Loucy (cell line): ENCODE measurements at regions not wholly inside any gene's neighbourhood (a gene's known extent, or its start where the extent isn't known, plus 50 kb on each side); places are given as distances from the start of the nearest gene placed in this dataset.
"Not testable (repeated sequence)": the region's sequence is repeated elsewhere in the genome, so short reads cannot be mapped to it uniquely, and the experiment has no call there.

Experiments used
- H2AFZ ChIP-seq: fragments of 200-600 bp; sonication (generic); 2 replicates; pipeline ENCODE4 v1.6.0; 2016; ENCODE audit warnings: antibody characterized with exemption, mild to moderate bottlenecking, low read length, moderate library complexity
- H3F3A ChIP-seq: fragments of 200-600 bp; 2 replicates; pipeline ENCODE4 v1.6.0; 2016; ENCODE audit warnings: antibody characterized with exemption, low read depth, mild to moderate bottlenecking
- H3K27me3 ChIP-seq: fragments of 200-600 bp; sonication (generic); 2 replicates; pipeline ENCODE4 v1.6.1; 2014; ENCODE audit warnings: low read length, mild to moderate bottlenecking; ENCODE audit not compliant: insufficient read depth, poor library complexity, severe bottlenecking
- H3K36me3 ChIP-seq: fragments of 200-600 bp; sonication (generic); 2 replicates; pipeline ENCODE4 v1.6.1; 2016; ENCODE audit warnings: low read length; ENCODE audit not compliant: insufficient read depth
- H3K4me1 ChIP-seq: fragments of 200-600 bp; sonication (generic); 2 replicates; pipeline ENCODE4 v1.5.1; 2014; ENCODE audit warnings: low read length, mild to moderate bottlenecking; ENCODE audit not compliant: insufficient read depth, poor library complexity, severe bottlenecking
- H3K4me2 ChIP-seq: fragments of 200-600 bp; sonication (generic); 2 replicates; pipeline ENCODE4 v1.6.0; 2014; ENCODE audit warnings: antibody characterized with exemption, low read length, low read depth, mild to moderate bottlenecking; ENCODE audit not compliant: poor library complexity, severe bottlenecking
- H3K4me3 ChIP-seq: fragments of 200-600 bp; sonication (generic); 2 replicates; pipeline ENCODE4 v1.5.1; 2014; ENCODE audit warnings: low read length, mild to moderate bottlenecking, mixed read lengths; ENCODE audit not compliant: poor library complexity, severe bottlenecking
- H3K79me2 ChIP-seq: fragments of 200-600 bp; sonication (generic); 2 replicates; pipeline ENCODE4 v1.6.1; 2014; ENCODE audit warnings: low read length; ENCODE audit not compliant: insufficient read depth
- H3K9ac ChIP-seq: fragments of 200-600 bp; sonication (generic); 2 replicates; pipeline ENCODE4 v1.6.0; 2014; ENCODE audit warnings: mild to moderate bottlenecking, low read depth, low read length, moderate library complexity; ENCODE audit not compliant: poor library complexity, severe bottlenecking
- H3K9me2 ChIP-seq: fragments of 200-600 bp; sonication (generic); replicated peaks from 2 replicates; pipeline ENCODE4 v1.6.1; 2016; ENCODE audit warnings: low read depth, low read length, mixed read lengths
- H3K9me3 ChIP-seq: fragments of 200-600 bp; sonication (generic); 2 replicates; pipeline ENCODE4 v1.6.1; 2014; ENCODE audit warnings: mild to moderate bottlenecking, antibody characterized with exemption, low read length, low read depth; ENCODE audit not compliant: insufficient read depth
- H4K20me1 ChIP-seq: fragments of 200-600 bp; sonication (generic); 2 replicates; pipeline ENCODE4 v1.6.0; 2014; ENCODE audit warnings: antibody characterized with exemption, low read length, mild to moderate bottlenecking; ENCODE audit not compliant: insufficient read depth, poor library complexity, severe bottlenecking
- EZH2phosphoT487 ChIP-seq: fragments of 200-600 bp; IDR thresholded peaks from 2 replicates; pipeline ENCODE4 v1.6.1; 2018; ENCODE audit warnings: antibody characterized with exemption, mild to moderate bottlenecking, moderate library complexity, borderline replicate concordance
- TF ChIP-seq, protein P1 (sequence below): fragments of 200-600 bp; sonication (generic); conservative IDR thresholded peaks from 2 replicates; pipeline ENCODE4 v1.5.1; 2014; ENCODE audit warnings: mild to moderate bottlenecking, antibody characterized with exemption, low read length

DNA sequence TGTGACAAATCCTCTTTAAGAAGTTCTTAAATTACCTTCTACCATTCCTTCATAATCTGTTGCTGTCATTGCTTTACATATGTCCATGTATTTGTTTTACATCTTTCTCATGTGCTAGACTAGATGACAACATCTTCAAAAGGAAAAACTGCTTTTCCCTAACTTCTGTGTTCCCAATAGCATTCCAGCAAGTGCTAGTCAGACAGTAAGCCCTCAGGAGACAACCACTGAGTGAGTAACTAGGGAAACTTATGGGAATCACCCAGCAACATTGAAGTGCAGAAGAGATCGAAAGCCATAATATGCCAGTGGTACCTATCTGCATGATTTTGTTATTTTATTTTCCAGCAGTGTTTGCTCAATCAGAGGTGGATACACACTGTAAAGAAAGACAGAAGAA, 889.7 kb upstream of the API5 start:
- Histone ChIP-seq H4K20me1 (no peaks in the 10 kb centered on the region), H3K27me3 (no peaks in the 10 kb centered on the region), H3K4me1 (no peaks in the 10 kb centered on the region), H3K79me2 (no peaks in the 10 kb centered on the region), H3K4me3 (no peak overlapping the region), H3K4me2 (no peak overlapping the region), H3K36me3 (no peaks in the 10 kb centered on the region), H3K9ac (no peak overlapping the region), H3F3A (no peaks in the 10 kb centered on the region), H3K9me3 (no peaks in the 10 kb centered on the region), H3K9me2 (no peaks in the 10 kb centered on the region), H2AFZ (no peak overlapping the region)
- TF ChIP-seq, protein P1, sequence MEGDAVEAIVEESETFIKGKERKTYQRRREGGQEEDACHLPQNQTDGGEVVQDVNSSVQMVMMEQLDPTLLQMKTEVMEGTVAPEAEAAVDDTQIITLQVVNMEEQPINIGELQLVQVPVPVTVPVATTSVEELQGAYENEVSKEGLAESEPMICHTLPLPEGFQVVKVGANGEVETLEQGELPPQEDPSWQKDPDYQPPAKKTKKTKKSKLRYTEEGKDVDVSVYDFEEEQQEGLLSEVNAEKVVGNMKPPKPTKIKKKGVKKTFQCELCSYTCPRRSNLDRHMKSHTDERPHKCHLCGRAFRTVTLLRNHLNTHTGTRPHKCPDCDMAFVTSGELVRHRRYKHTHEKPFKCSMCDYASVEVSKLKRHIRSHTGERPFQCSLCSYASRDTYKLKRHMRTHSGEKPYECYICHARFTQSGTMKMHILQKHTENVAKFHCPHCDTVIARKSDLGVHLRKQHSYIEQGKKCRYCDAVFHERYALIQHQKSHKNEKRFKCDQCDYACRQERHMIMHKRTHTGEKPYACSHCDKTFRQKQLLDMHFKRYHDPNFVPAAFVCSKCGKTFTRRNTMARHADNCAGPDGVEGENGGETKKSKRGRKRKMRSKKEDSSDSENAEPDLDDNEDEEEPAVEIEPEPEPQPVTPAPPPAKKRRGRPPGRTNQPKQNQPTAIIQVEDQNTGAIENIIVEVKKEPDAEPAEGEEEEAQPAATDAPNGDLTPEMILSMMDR: no peak
- no peak for TF ChIP-seq EZH2phosphoT487

DNA sequence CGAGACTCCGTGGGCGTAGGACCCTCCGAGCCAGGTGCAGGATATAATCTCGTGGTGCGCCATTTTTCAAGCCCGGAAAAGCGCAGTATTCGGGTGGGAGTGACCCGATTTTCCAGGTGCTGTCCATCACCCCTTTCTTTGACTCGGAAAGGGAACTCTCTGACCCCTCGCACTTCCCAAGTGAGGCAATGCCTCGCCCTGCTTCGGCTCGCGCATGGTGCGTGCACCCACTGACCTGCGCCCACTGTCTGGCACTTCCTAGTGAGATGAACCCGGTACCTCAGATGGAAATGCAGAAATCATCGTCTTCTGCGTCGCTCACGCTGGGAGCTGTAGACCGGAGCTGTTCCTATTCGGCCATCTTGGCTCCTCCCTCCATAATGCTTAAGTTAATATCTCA, 876.9 kb upstream of the API5 start:
- not testable (repeated sequence) for H3F3A ChIP-seq

DNA sequence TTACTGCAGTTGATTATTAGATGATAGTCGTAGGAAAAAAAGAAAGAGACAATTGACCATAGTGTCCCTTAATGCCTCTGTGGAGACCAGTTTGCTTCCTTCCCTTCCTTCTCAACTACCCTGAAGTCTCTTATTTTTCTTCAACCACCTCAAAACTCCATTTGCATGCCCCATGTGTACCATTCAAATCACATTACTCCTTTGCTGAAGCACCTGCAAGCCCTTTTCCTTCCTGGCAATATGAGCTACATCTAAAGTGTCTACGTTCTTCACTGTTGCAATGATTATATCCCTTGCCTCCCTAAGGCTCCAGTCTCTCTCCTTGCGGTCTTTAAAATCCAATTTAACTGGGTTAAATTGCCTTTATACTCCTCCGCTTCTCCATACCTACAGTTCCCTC, 867.4 kb upstream of the API5 start:
- Histone ChIP-seq H4K20me1 (no peaks in the 10 kb centered on the region), H3K9me3 (no peaks in the 10 kb centered on the region), H2AFZ (no peak overlapping the region), H3K4me1 (no peaks in the 10 kb centered on the region), H3K4me3 (no peak overlapping the region), H3K4me2 (no peak overlapping the region), H3K36me3 (no peaks in the 10 kb centered on the region), H3K79me2 (no peaks in the 10 kb centered on the region), H3F3A (no peaks in the 10 kb centered on the region), H3K9me2 (no peaks in the 10 kb centered on the region), H3K9ac (no peak overlapping the region), H3K27me3 (no peaks in the 10 kb centered on the region)
- TF ChIP-seq, protein P1: no peak
- no peak for TF ChIP-seq EZH2phosphoT487

More for the DNA sequence above, 876.9 kb upstream of the API5 start:
- not testable (repeated sequence) for H3K79me2 ChIP-seq, H3K4me3 ChIP-seq, H2AFZ ChIP-seq, H3K4me1 ChIP-seq, H4K20me1 ChIP-seq, H3K9me2 ChIP-seq, H3K9me3 ChIP-seq, H3K4me2 ChIP-seq, H3K36me3 ChIP-seq, H3K27me3 ChIP-seq, H3K9ac ChIP-seq

DNA sequence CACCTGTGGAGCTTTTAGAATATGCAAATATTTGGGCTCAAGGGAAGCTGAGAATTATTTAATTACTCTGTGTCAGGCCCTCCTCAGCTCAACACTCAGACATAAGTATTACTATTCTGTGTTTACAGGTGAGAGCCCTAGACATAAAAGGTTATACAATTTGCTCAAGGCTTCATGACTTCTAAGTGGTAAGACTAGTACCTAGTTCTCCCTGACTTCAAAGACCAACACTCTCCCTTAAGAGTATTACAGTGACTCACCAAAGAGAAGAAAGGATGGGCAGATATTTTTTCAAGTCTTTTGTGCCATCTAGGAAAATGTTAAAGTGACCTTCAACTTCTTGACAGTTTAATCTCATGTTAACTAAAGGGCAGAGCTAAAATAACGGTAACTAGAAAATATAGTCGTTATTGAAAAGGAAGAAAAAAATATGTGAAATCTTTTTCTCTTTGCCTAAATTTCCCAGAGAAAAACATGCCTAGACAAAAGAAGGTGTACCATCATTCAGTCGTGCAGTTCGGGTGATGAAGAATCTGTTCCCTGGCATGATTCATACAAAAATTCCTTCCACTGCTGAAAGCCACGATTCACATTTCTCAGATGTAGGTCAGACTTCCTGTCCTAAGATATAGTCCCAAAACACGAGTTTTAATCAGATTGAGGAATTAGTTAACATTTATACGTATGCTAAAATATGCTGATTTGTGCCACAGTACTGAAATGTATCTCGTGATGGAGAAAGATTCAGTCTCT, 849.1 kb upstream of the API5 start:
- no peaks in the 10 kb centered on the region for H3F3A ChIP-seq

More for the DNA sequence above, 849.1 kb upstream of the API5 start:
- no peaks in the 10 kb centered on the region for H3K27me3 ChIP-seq
- H3K9ac ChIP-seq: no peak overlapping the region
- no peaks in the 10 kb centered on the region for H3K9me2 ChIP-seq
- H3K9me3 ChIP-seq: no peaks in the 10 kb centered on the region
- no peaks in the 10 kb centered on the region for H3K79me2 ChIP-seq
- no peak overlapping the region for H3K4me2 ChIP-seq
- no peaks in the 10 kb centered on the region for H3K36me3 ChIP-seq
- H2AFZ ChIP-seq: no peak overlapping the region
- H4K20me1 ChIP-seq: no peaks in the 10 kb centered on the region
- H3K4me3 ChIP-seq: no peak overlapping the region
- no peak for TF ChIP-seq EZH2phosphoT487
- TF ChIP-seq, protein P1: no peak
- H3K4me1 ChIP-seq: no peaks in the 10 kb centered on the region
